Body of pancreas (tissue), 4 donors: ENCODE measurements at regions not wholly inside any gene's neighbourhood (a gene's known extent, or its start where the extent isn't known, plus 50 kb on each side); places are given as distances from the start of the nearest gene placed in this dataset.

Experiments used
- ATAC-seq: fragments of 150-250 bp; one replicate; pipeline ENCODE4 v1.9.1; 2016
- DNase-seq, 4 donors: peaks; one replicate each; pipeline ENCODE4 v3.0.0-alpha.2; 2019
- H3K27ac ChIP-seq, 4 donors: fragments of 200-600 bp; sonication (generic); 1 replicate in 3 of 4; 2 replicates in 1 of 4; pipeline versions ENCODE4 v1.5.1 to v1.6.1; 2016 to 2019; ENCODE audit warnings: mild to moderate bottlenecking in 1 of 4, mixed read lengths in 1 of 4, moderate library complexity in 1 of 4
- H3K27me3 ChIP-seq, 2 donors: fragments of 200-600 bp; sonication (generic); one replicate each; pipeline ENCODE4 v1.6.0; 2016; ENCODE audit warnings: mild to moderate bottlenecking in 1 of 2
- H3K36me3 ChIP-seq, 2 donors: fragments of 200-600 bp; sonication (generic); replicated peaks in 1 of 2; 2 replicates each; pipeline ENCODE4 v1.5.1; 2016; ENCODE audit warnings: low read depth in 2 of 2; ENCODE audit not compliant: insufficient read depth in 1 of 2
- H3K4me1 ChIP-seq: fragments of 200-600 bp; sonication (generic); one replicate; pipeline ENCODE4 v1.6.0; 2016
- H3K4me3 ChIP-seq, 2 donors: fragments of 200-600 bp; sonication (generic); 1 replicate in 1 of 2; 2 replicates in 1 of 2; pipeline ENCODE4 v1.5.1; 2016 to 2019
- H3K9me3 ChIP-seq, 3 donors: fragments of 200-600 bp; sonication (generic); 1 replicate in 2 of 3; 2 replicates in 1 of 3; pipeline ENCODE4 v1.5.1; 2016
- POLR2A ChIP-seq, 3 donors: fragments of 450-650 bp; IDR thresholded peaks; one replicate each; pipeline ENCODE4 v1.6.1; 2016; ENCODE audit warnings: antibody characterized with exemption in 3 of 3, mild to moderate bottlenecking in 2 of 3
- WGBS, 2 donors: methylation state at CpG; one replicate each; pipeline ENCODE4 v1.1.5; 2017; 5-methylcytosine and 5-hydroxymethylcytosine counted together
- intact Hi-C: fragments of 100-400 bp; cut with DNase I; formaldehyde crosslinking; loops from one replicate; pipeline ENCODE4 v1.15.1; 2023
- TF ChIP-seq, protein P1 (sequence below), 7 experiments: fragments of 450-650 bp in 4 of 7; fragments of 200-600 bp in 3 of 7; sonication (generic) in 3 of 7; IDR thresholded peaks; one replicate each; pipeline ENCODE4 v1.5.1; 2016 to 2019; ENCODE audit warnings: antibody characterized with exemption in 7 of 7

DNA sequence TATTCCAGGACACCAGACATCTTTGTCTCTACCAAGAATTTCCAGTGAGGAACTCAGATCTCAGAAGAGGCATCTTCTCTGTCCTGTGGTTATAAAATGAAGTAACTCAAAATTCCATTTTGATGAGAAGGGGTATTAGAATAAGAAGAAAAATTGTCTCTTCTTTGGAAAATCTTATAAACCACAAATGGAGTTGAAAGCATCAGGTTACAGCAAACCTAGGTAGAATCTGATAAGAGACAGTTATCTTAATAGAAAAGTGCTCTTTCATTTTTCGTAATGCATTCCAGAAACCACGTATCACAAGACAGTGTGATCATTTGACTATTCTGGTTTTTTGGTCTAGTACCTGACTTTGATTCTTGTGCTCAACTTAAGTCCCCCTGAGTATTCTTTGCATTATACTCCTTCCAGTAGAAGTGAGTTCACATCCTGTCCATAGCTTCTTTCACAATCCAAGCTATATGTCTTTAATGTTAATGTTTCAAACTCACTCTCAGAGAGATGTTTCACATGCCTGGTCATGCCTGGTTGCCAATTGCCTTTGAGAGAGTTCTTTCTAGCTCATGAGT lies 120.9 kb upstream of the PRDX6 start:
- no peak overlapping the region for H3K27ac ChIP-seq
- no peak overlapping the region for H3K4me3 ChIP-seq
- DNase-seq: no peak
- ATAC-seq: no peak
- no peaks in the 10 kb centered on the region for H3K36me3 ChIP-seq
- H3K9me3 ChIP-seq: peaks cover 0 to 3% (median 0%) of the 10 kb centered on the region in 3 donors
- TF ChIP-seq POLR2A (IDR thresholded peaks at IDR 0.05): no peak
- TF ChIP-seq, protein P1, sequence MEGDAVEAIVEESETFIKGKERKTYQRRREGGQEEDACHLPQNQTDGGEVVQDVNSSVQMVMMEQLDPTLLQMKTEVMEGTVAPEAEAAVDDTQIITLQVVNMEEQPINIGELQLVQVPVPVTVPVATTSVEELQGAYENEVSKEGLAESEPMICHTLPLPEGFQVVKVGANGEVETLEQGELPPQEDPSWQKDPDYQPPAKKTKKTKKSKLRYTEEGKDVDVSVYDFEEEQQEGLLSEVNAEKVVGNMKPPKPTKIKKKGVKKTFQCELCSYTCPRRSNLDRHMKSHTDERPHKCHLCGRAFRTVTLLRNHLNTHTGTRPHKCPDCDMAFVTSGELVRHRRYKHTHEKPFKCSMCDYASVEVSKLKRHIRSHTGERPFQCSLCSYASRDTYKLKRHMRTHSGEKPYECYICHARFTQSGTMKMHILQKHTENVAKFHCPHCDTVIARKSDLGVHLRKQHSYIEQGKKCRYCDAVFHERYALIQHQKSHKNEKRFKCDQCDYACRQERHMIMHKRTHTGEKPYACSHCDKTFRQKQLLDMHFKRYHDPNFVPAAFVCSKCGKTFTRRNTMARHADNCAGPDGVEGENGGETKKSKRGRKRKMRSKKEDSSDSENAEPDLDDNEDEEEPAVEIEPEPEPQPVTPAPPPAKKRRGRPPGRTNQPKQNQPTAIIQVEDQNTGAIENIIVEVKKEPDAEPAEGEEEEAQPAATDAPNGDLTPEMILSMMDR (IDR thresholded peaks at IDR 0.05): no peak
- H3K27me3 ChIP-seq: no peaks in the 10 kb centered on the region
- WGBS, 2 donors: 80 to 93% methylated on average over 2 of the region's 2 CpGs
- intact Hi-C loops: no loop called here
- H3K4me1 ChIP-seq: no peaks in the 10 kb centered on the region

DNA sequence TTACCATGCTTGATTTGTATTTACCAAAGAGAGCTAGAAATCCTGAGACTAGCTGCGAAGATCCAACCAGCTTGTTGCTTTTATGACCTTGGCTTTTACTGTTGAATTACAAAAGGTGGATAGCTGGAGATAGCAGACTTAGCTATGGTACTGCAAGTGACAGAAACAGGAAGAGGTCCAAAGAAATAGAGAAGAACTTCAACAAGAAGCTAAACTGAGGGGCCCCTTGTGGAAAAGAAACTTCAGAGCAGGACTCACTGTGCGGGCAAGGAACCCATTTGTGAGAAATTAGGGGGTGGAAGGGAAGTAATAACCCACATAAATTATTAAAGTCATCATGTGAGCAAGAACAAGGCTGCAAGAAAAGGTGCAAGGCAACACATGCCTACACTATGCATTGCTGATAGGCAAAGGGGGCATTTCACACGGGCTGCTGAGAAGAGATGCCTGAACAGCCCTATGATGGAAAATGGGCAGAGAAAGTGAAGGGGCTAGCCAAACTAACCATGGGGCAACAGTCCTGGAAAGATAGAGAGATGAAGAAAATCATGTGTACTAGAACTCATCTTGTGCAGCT lies 116.6 kb upstream of the PRDX6 start:
- intact Hi-C loops: no loop called here
- DNase-seq: no peak
- TF ChIP-seq POLR2A (IDR thresholded peaks at IDR 0.05): no peak
- no peaks in the 10 kb centered on the region for H3K36me3 ChIP-seq
- H3K27me3 ChIP-seq: no peaks in the 10 kb centered on the region
- H3K4me1 ChIP-seq: no peaks in the 10 kb centered on the region
- 62 to 79% methylated on average over 3 of the region's 3 CpGs for WGBS, 2 donors
- no peak overlapping the region for H3K27ac ChIP-seq
- H3K9me3 ChIP-seq: no peaks in the 10 kb centered on the region
- no peak for ATAC-seq
- H3K4me3 ChIP-seq: no peak overlapping the region

DNA sequence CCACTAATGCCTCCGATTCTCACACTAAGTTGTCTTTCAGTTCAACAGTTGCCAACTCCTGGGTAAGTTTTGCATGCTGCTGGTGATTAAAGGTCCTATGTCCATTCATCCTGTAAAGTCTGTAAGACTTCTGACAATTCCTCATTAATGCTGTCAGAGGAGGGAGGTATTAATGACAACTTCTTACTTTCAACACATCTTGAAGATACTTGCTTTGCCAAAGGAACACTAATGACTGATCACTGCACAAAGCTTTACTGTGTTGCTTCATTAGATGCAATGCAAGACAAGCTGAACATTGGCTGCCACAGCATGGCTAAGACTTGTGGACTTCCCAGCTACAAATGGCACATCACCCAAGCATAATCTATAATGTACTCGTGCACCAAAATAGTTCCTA lies 114.6 kb upstream of the PRDX6 start:
- Histone ChIP-seq H3K27me3 (no peaks in the 10 kb centered on the region), H3K36me3 (no peaks in the 10 kb centered on the region), H3K4me1 (no peaks in the 10 kb centered on the region), H3K27ac (no peak overlapping the region), H3K4me3 (no peak overlapping the region), H3K9me3 (no peaks in the 10 kb centered on the region)
- WGBS, 2 donors: 97 to 98% methylated on average over 2 of the region's 2 CpGs
- ATAC-seq (no peak), DNase-seq (no peak)
- intact Hi-C loops: no loop called here
- no peak for TF ChIP-seq POLR2A (IDR thresholded peaks at IDR 0.05)
- TF ChIP-seq, protein P1 (IDR thresholded peaks at IDR 0.05): no peak

GRCh38 chr1:173364827-173365226 lies 112.3 kb upstream of the PRDX6 start:
- no peak overlapping the region for H3K27ac ChIP-seq
- WGBS, 2 donors: 75 to 81% methylated on average over 3 of the region's 3 CpGs
- TF ChIP-seq, protein P1 (IDR thresholded peaks at IDR 0.05): no peak
- no peak for TF ChIP-seq POLR2A (IDR thresholded peaks at IDR 0.05)

GRCh38 chr1:173365341-173365740 lies 111.8 kb upstream of the PRDX6 start:
- intact Hi-C loops: no loop called here
- no peaks in the 10 kb centered on the region for H3K27me3 ChIP-seq
- no peaks in the 10 kb centered on the region for H3K4me1 ChIP-seq
- H3K4me3 ChIP-seq: no peak overlapping the region
- ATAC-seq (no peak), DNase-seq (no peak)
- H3K36me3 ChIP-seq: no peaks in the 10 kb centered on the region
- no peaks in the 10 kb centered on the region for H3K9me3 ChIP-seq
- H3K27ac ChIP-seq: no peak overlapping the region
- TF ChIP-seq, protein P1 (IDR thresholded peaks at IDR 0.05): no peak
- no peak for TF ChIP-seq POLR2A (IDR thresholded peaks at IDR 0.05)
- WGBS, 2 donors: 56 to 59% methylated on average over 1 of the region's 1 CpG

More at GRCh38 chr1:173364827-173365226, 112.3 kb upstream of the PRDX6 start:
- no peaks in the 10 kb centered on the region for H3K27me3 ChIP-seq
- no peaks in the 10 kb centered on the region for H3K4me1 ChIP-seq
- H3K36me3 ChIP-seq: no peaks in the 10 kb centered on the region
- intact Hi-C loops: no loop called here
- H3K9me3 ChIP-seq: no peaks in the 10 kb centered on the region
- H3K4me3 ChIP-seq: no peak overlapping the region
- ATAC-seq (no peak), DNase-seq (no peak)
